HL-60 (cell line): ENCODE measurements at regions not wholly inside any gene's neighbourhood (a gene's known extent, or its start where the extent isn't known, plus 50 kb on each side); places are given as distances from the start of the nearest gene placed in this dataset.

Experiments used
- CTCF ChIP-seq: IDR thresholded peaks from one replicate; pipeline ENCODE4 v1.5.1; 2011; ENCODE audit warnings: low read length, control low read depth, inconsistent platforms; ENCODE audit not compliant: insufficient read depth
- GABPA ChIP-seq: IDR thresholded peaks from 2 replicates; pipeline ENCODE4 v1.6.1; 2012; ENCODE audit warnings: low read depth
- POLR2AphosphoS5 ChIP-seq: IDR thresholded peaks from 2 replicates; pipeline ENCODE4 v1.6.1; 2012; ENCODE audit warnings: low read depth
- REST ChIP-seq: IDR thresholded peaks from 2 replicates; pipeline ENCODE4 v1.6.1; 2012; ENCODE audit warnings: low read depth; ENCODE audit not compliant: insufficient replicate concordance
- SPI1 ChIP-seq: IDR thresholded peaks from 2 replicates; pipeline ENCODE4 v1.6.1; 2012; ENCODE audit warnings: low read depth, mild to moderate bottlenecking, borderline replicate concordance

- TF ChIP-seq CTCF, result no peak
- no peak for TF ChIP-seq REST
- TF ChIP-seq POLR2AphosphoS5, result no peak
- no peak for TF ChIP-seq GABPA
- TF ChIP-seq SPI1, result no peak
Observed at GRCh38 chr3:178090899-178091298, 445.3 kb upstream of the KCNMB2 start.
